Large intestine (tissue), 3 donors: ENCODE measurements at regions not wholly inside any gene's neighbourhood (a gene's known extent, or its start where the extent isn't known, plus 50 kb on each side); places are given as distances from the start of the nearest gene placed in this dataset.
"Not testable (repeated sequence)": the region's sequence is repeated elsewhere in the genome, so short reads cannot be mapped to it uniquely, and the experiment has no call there.

Experiments
- DNase-seq, 2 donors: peaks; one replicate each; pipeline versions ENCODE4 v3.0.0 to v3.0.0-alpha.2; 2013
- H3K27ac ChIP-seq: one replicate; pipeline ENCODE4 v1.5.1; 2013; ENCODE audit warnings: low read length
- H3K27me3 ChIP-seq: 2 replicates; pipeline ENCODE4 v1.6.1; 2013; ENCODE audit warnings: low read length; ENCODE audit not compliant: control insufficient read depth, insufficient read depth
- H3K36me3 ChIP-seq: 2 replicates; pipeline ENCODE4 v1.6.1; 2013; ENCODE audit warnings: low read length; ENCODE audit not compliant: control insufficient read depth, insufficient read depth
- H3K4me1 ChIP-seq: one replicate; pipeline ENCODE4 v1.6.1; 2013; ENCODE audit warnings: low read length; ENCODE audit not compliant: control insufficient read depth, insufficient read depth
- H3K4me3 ChIP-seq: one replicate; pipeline ENCODE4 v1.5.1; 2013; ENCODE audit warnings: low read length
- H3K9me3 ChIP-seq: one replicate; pipeline ENCODE4 v1.6.1; 2013; ENCODE audit warnings: mild to moderate bottlenecking, low read depth, low read length, moderate library complexity; ENCODE audit not compliant: control insufficient read depth
- WGBS: methylation state at CpG from one replicate; pipeline ENCODE4 v1.1.5; 2013; ENCODE audit warnings: low lambda C conversion rate; ENCODE audit not compliant: insufficient coverage; 5-methylcytosine and 5-hydroxymethylcytosine counted together

DNA sequence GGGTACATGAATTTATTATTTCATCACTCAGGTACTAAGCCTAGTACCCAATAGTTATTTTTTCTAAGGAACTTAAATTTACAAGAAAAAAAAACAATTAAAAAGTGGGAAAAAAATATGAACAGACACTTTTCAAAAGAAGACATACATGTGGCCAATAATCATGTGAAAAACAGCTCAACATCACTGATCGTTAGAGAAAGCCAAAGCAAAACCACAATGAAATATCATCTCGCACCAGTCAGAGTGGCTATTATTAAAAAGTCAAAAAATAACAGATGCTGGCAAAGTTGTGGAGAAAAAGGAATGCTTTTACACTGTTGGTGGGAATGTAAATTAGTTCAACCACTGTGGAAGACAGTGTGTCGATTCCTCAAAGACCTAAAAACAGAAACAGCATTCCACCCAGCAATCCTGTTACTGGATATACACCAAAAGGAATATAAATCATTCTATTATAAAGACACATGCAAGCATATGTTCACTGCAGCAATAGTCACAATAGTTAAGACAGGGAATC, 429.3 kb downstream of the ACTL7B start:
- not testable (repeated sequence) for H3K27me3 ChIP-seq, H3K9me3 ChIP-seq, H3K4me3 ChIP-seq, H3K27ac ChIP-seq, H3K4me1 ChIP-seq, DNase-seq, H3K36me3 ChIP-seq
- 100% methylated on average over 2 of the region's 3 CpGs for WGBS

DNA sequence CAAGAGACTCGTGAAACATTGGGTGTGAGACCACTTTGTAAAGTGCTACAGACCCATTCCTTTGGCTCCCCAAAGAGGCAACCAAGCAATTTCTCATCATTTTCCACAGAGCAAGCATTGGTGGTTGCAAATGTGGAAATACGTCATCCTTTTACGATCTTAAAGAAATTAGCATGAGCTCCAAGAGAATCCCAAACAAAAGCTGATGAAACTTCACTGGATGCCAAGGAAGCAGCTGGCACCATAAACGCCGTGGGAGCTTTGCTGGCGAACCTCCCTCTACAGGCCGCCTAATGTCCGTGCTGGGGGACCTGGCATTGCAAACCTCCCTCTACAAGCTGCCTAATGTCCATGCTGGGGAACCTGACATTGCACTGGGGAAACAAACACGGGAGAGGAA, 432.4 kb downstream of the ACTL7B start:
- DNase-seq, result no peak
- Histone ChIP-seq H3K4me3 (no peak overlapping the region), H3K9me3 (no peaks in the 10 kb centered on the region), H3K27ac (no peak overlapping the region), H3K36me3 (no peaks in the 10 kb centered on the region), H3K27me3 (no peaks in the 10 kb centered on the region), H3K4me1 (no peaks in the 10 kb centered on the region)
- no CpG with 5 or more reads among the region's 9 CpGs for WGBS

DNA sequence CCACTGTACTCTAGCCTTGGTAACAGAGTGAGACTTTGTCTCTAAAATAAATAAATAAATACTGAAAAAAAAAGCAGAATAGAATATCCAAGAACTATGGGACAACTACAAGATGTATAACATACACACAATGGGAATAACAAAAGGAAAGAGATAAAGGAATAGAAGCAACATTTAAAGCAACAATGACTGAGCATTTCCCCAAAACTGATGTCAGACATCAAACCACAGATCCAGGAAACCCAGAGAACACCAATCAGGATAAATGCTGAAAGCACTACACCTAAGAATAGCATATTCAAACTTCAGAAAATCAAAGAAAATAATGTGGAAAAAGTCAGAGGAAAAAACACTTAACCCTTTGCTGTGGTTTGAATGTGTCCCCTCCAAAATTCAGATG, 436.4 kb downstream of the ACTL7B start:
- Histone ChIP-seq H3K27me3 (no peaks in the 10 kb centered on the region), H3K4me1 (no peaks in the 10 kb centered on the region), H3K4me3 (no peak overlapping the region), H3K36me3 (no peaks in the 10 kb centered on the region), H3K27ac (no peak overlapping the region), H3K9me3 (no peaks in the 10 kb centered on the region)
- DNase-seq, result no peak

DNA sequence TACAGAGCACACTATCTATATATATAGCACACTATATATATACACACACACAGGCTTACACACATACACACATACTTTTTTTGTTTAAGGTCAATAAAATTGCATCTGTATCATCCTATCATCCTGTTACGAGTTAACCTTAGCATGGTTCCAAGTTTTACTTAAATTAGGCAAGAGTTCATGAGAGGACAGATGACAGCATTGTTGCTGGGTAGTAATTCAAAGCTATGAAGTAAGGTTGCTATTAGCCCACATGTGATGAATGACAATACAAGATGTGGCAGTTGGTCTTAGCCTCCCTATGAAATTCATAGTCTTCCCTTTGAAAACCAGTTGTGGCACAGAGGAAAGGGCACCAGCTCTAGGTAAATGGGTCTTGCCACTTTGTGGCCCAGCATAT, 438.1 kb downstream of the ACTL7B start:
- H3K27ac ChIP-seq, result no peak overlapping the region
- H3K9me3 ChIP-seq, result no peaks in the 10 kb centered on the region
- no peaks in the 10 kb centered on the region for H3K27me3 ChIP-seq
- H3K4me3 ChIP-seq, result no peak overlapping the region
- no peaks in the 10 kb centered on the region for H3K36me3 ChIP-seq
- DNase-seq, result no peak
- WGBS, result no CpG with 5 or more reads among the region's 1 CpG
- no peaks in the 10 kb centered on the region for H3K4me1 ChIP-seq

DNA sequence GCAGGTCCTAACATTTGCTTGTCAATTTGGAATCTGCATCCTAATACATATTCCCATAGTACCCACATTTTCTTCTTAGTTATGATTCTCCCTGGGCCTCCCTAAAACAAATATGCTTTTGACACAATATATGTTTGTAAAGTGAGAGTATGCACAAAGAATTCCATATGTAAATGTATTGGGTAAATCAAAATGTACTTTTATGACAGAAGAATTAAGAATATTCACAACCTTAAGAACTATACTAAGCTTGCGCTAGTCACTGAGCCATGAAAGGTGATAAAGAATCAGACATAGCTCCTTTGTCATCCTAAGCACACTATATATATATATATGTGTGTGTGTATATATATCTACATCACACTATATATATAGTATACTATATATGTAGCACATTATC, 438.5 kb downstream of the ACTL7B start:
- Histone ChIP-seq H3K36me3 (no peaks in the 10 kb centered on the region), H3K27me3 (no peaks in the 10 kb centered on the region), H3K27ac (no peak overlapping the region), H3K9me3 (no peaks in the 10 kb centered on the region), H3K4me1 (no peaks in the 10 kb centered on the region), H3K4me3 (no peak overlapping the region)
- no peak for DNase-seq
- WGBS, result 100% methylated on average over 1 of the region's 1 CpG

DNA sequence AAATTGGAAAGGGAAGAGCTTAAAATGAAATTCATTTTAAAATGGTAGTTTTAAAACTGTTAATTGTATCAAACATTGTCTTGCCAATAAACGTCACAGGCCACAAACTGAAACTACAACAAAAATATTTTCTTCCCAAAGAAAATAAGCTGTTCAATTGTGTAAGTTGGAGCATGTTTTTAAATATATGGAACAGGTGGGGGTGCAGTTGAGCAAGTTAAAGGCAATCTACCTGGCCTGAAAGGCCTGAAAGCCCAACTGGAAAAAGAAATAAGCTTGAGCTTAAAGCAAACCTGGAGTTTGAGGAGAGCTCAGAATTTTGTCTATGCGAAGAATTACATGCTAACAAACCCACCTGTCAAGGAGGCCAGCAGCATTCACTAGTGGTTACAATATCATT, 439.5 kb downstream of the ACTL7B start:
- Histone ChIP-seq H3K36me3 (no peaks in the 10 kb centered on the region), H3K4me3 (no peak overlapping the region), H3K9me3 (no peaks in the 10 kb centered on the region), H3K27me3 (no peaks in the 10 kb centered on the region), H3K4me1 (no peaks in the 10 kb centered on the region), H3K27ac (no peak overlapping the region)
- 100% methylated on average over 1 of the region's 2 CpGs for WGBS
- no peak for DNase-seq

DNA sequence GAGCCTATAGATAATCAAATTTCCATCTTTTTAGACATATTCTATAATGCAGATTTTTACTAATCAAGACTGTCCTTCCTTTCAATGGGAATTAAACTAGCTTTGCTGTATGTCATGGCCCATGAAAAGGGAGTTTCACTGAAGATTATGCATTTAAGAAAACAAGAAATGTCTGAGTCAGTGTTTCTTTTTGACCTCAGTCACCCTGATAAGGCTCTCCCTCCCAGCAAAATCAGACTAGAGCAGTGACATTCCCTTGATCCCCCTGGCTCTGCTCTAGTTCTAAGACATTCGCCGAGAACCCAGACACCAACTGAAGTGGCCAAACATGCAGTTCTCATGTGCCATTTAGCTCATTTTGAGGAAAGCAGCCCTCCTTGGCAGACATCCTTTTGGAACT, 442.0 kb downstream of the ACTL7B start:
- WGBS, result no CpG with 5 or more reads among the region's 2 CpGs
- no peak for DNase-seq

DNA sequence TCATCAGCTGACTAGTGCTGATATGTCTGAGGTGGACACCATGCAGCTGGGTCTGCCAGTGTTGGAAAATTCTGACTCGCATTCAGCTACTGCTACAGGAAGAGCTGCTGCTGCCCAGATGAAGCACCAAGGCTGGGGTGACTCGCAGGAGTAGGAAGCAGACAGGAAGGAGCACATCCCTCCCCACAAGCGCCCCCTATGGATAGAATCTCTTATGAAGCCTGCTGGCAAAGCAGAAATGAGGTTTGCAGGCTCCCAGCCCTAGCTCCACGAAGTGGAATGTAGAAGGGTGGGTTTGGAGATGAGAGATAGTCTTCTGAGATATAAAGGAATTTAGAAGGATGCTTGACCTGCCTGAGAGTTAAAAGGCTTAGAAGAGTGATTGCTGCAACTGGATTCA, 443.0 kb downstream of the ACTL7B start:
- Histone ChIP-seq H3K27me3 (no peaks in the 10 kb centered on the region), H3K4me1 (no peaks in the 10 kb centered on the region), H3K4me3 (no peak overlapping the region), H3K36me3 (no peaks in the 10 kb centered on the region), H3K27ac (no peak overlapping the region), H3K9me3 (no peaks in the 10 kb centered on the region)
- DNase-seq, result no peak
- WGBS, result no CpG with 5 or more reads among the region's 4 CpGs

More for the DNA sequence above, 442.0 kb downstream of the ACTL7B start:
- no peaks in the 10 kb centered on the region for H3K36me3 ChIP-seq
- H3K9me3 ChIP-seq, result no peaks in the 10 kb centered on the region
- H3K4me3 ChIP-seq, result no peak overlapping the region
- no peaks in the 10 kb centered on the region for H3K4me1 ChIP-seq
- H3K27ac ChIP-seq, result no peak overlapping the region
- H3K27me3 ChIP-seq, result no peaks in the 10 kb centered on the region

DNA sequence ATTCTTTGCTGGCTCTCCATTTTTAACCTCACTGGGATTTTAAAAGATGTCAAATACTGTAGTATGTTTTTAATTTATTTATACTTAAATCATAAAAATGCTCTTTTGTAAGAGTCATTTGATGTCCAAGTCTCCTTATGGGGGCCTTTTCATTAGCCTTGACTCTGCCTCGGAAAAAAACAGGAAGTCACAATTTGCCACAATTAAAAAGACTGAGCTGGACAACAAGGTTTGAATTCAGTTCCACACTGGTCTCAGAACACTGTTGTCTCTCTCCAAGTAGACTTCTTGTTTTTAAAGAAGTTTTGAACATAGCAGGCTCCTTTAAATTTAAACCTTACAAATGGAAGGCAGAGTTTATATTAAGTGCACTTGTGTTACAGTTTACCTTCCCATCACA, 444.2 kb downstream of the ACTL7B start:
- DNase-seq, result no peak
- Histone ChIP-seq H3K27me3 (no peaks in the 10 kb centered on the region), H3K9me3 (no peaks in the 10 kb centered on the region), H3K4me3 (no peak overlapping the region), H3K4me1 (no peaks in the 10 kb centered on the region), H3K27ac (no peak overlapping the region), H3K36me3 (no peaks in the 10 kb centered on the region)
- WGBS, result no CpG with 5 or more reads among the region's 1 CpG

DNA sequence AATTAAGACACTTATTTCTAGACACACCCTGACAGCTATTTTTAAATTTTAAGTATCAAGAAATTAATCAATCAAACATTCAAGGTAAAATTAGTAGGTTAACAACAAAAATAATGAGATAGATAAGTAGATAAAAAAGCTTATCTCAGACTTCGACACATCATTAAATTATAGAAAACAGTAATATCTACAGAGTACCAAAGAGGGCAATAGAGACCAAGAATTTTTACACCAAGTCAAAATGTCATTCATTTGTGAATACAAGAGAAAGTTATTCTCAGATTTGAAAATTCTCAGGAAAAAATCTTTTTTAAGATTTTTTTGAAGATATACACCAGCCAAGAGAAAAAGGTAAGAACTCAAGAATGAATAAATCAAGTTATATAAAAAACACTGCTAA, 445.6 kb downstream of the ACTL7B start:
- Histone ChIP-seq H3K4me1 (no peaks in the 10 kb centered on the region), H3K27me3 (no peaks in the 10 kb centered on the region), H3K4me3 (no peak overlapping the region), H3K9me3 (no peaks in the 10 kb centered on the region), H3K36me3 (no peaks in the 10 kb centered on the region), H3K27ac (no peak overlapping the region)
- no peak for DNase-seq
- 88% methylated on average over 1 of the region's 1 CpG for WGBS

DNA sequence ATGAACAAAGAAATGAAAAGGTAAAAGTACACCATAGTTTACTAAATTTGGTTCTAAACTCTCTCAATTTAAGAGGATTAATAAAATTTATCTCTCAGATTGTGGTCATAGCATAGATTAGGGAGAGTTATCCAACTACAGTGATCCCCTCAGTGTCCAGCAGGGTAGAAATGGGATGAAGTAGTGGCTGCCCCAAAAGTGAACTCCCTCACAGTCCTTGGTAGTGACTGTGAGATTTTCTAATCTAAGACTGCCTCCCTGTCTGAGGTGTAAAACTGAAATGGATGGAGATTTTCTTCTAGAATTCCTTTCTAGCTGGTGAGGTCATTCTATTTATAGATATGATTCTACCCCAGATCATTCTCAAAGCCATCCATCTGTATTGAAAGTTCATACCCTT, 455.5 kb downstream of the ACTL7B start:
- no peak overlapping the region for H3K27ac ChIP-seq
- no peaks in the 10 kb centered on the region for H3K27me3 ChIP-seq
- DNase-seq, result no peak
- peaks cover 2% of the 10 kb centered on the region for H3K9me3 ChIP-seq
- H3K4me1 ChIP-seq, result peaks cover 11% of the 10 kb centered on the region
- H3K4me3 ChIP-seq, result no peak overlapping the region
- H3K36me3 ChIP-seq, result no peaks in the 10 kb centered on the region
